GM18502 (cell line): ENCODE measurements at regions not wholly inside any gene's neighbourhood (a gene's known extent, or its start where the extent isn't known, plus 50 kb on each side); places are given as distances from the start of the nearest gene placed in this dataset.

Experiments
- ATAC-seq: cut with Tn5 transposase; IDR thresholded peaks from one replicate; pipeline ENCODE4 v1.9.1; 2021; ENCODE audit warnings: mild to moderate bottlenecking; ENCODE audit not compliant: unreplicated experiment, poor library complexity

DNA sequence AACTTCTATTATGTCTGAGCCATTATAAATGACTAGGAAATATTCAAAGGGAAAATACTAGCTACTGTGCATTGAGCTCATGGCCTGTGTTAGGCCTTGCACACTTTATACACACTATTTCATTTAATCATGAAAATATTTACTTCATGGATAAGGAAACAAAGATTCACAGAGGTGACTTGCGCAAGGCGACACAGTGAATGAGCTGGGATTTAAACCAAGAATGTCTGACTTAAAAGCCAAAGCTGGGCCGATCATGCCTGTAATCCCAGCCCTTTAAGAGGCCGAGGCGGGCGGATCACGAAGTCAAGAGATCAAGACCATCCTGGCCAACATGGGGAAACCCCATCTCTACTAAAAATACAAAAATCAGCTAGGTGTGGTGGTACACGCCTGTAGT is 231.5 kb downstream of the MIAT start:
- ATAC-seq, result no peak

DNA sequence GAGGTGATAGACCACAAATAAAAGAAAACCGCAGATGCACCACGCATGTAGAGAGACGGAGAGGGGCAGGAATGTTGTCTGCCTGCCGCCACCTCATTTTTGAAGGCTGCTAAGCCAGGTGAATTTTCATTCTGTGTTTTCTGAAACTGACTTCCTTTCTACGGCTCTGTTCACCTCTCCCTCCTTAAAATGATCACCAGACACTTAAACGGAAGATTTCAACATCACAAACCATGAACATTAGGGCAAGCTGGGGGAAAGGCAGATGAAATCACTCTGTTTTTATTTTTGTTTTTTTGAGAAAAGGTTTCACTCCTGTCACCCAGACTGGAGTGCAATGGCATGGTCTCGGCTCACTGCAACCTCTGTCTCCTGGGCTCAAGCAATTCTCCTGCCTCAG is 232.4 kb downstream of the MIAT start:
- no peak for ATAC-seq

- no peak for ATAC-seq
Observed at GRCh38 chr22:26890870-26891269, 233.5 kb downstream of the MIAT start.

- no peak for ATAC-seq
Observed at GRCh38 chr22:26891429-26891828, 234.0 kb downstream of the MIAT start.

- ATAC-seq, result no peak
Observed at GRCh38 chr22:26892166-26893041, 235.0 kb downstream of the MIAT start.

- no peak for ATAC-seq
Observed at GRCh38 chr22:26893173-26894110, 236.1 kb downstream of the MIAT start.

DNA sequence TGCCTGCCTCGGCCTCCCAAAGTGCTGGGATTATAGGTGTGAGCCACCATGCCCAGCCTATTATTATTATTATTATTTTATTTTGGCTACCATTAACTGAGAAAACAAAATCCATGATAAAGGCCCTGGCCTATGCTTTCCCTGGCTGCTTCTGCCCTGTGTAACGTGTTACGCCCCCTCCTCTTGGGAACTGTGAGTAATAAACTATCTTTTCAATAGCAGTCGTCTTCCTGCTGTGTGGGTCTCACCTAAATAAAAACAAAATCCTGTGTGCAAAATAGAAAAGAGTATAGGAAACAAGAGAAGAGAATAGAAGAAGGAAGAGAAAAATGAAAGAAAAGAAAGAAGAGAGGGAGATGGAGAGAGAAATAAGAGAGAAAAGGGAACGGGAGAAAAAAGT is 237.0 kb downstream of the MIAT start:
- no peak for ATAC-seq

DNA sequence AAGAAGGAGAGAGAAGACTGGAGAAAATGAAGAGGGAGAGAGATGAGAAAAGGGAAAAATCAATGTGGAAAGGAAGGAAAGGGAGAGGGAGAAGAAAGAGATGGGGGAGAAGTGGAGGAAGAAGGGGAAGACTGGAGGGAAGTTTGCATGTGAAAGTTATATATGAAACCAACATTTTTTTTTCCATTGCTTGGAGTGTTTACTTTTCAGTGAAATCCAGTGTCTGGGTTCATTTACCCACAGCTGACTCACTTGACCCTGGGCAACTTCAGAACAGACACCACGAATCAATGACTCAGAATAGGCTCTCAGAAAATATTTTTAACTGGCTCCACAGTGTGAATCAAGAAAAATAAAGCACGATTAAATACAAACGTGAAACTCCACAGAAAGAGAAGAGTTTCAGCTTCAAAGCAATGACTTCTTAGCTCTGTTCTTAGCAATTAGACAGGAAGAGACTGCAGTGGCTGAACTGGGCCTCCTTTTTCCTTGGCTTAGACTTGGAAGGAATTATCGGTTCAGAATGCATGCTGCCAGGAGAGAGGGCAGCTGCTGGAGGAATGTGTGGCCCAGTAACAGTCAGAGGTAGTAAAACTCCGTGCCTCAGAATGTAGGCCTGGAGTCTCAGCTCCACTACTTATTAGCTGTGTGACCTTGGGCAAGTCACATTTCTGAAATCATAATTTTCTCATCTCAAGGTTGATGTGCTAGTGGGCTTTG is 237.5 kb downstream of the MIAT start:
- ATAC-seq, result no peak

DNA sequence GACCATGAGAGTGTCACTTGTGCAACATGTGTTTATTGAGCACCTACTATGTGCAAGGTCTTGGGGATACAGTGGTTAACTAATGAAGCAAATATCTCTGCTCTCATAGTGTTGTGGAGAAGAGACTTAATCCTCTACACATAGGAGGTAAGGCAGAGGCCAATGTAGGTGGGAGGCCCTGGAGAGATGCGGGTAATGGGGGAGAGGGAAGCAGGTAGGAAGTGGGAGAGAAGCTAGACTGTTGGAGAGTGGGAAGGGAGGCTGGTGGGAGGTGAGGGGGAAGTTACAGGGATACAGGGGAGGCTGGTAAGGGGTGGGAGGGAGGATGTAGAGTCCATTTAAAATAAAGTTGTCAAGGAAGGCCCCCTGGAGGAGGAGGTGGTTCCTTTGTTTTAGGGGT is 240.0 kb downstream of the MIAT start:
- ATAC-seq, result no peak

DNA sequence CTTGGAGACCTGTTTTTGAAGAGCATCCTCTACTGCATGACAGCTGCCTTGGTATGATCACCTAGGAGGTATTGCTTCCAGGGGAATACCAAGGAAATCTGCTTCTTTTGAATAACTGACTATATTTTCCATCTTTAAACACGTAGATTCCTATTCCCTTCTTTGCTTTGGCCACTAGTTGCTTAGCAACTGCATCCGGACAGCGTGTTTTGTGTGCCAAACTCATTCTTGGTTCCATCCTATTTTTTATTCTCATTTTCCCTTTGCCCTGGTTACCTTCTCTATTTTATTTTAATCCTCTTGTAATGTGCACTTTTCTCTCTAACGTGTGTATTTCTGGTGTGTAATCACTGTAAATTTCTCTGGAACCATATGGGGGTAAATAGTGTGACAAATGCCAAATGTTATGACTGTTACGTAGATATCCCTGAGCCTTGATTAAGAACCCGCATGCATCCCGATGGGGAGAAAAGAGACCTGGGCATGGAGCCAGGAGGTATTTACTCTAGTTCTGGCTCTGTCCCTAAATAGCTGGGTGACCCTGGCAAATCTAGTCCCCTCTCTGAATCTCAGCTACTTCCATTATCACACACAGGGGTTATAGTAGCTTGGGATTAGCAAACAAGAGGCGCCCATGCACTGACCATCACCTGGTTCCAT is 241.7 kb downstream of the MIAT start:
- ATAC-seq, result no peak

DNA sequence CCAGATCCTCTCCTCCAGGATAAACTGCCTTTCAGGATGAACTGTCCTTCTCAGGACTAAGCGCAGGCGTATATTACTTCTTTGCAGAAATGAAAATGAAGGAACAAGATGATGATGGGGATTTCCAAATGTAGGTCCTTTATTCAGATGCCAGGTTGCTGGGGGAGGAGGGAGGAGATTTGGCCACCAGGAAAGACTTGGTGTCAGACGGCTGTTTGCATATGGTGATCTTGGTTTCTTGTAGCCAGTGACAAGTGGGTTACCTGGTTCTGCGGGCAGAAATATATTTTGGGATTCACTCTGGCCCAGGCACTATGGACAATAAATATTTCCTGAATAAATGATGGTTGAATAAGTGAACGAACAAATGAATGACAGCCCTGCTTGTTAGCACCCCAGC is 243.4 kb downstream of the MIAT start:
- no peak for ATAC-seq

DNA sequence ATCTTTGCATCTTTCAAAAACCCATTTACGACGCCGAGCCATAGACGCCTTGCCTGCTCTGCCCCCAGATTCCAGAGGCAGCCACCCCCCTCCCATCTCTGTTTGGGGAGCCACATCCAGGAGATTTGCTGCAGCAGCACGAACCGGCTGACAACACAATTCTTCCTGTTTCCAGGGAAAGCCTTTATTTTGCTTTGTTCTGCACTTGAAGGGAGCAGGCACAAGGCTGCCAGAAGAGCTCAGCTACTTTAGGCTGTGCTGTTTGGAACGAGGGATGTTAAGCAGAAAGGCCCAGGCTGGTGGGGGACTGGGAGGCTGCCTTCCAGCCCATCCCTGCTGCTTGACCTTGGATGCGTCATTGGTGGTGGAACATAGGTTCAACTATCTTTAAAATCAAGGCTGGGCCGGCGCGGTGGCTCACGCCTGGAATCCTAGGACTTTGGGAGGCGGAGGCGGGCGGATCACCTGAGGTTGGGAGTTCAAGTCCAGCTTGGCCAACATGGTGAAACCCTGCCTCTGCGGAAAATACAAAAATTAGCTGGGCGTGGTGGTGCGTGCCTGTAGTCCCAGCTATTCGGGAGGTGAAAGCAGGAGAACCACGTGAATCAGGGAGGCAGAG is 243.9 kb downstream of the MIAT start:
- no peak for ATAC-seq

DNA sequence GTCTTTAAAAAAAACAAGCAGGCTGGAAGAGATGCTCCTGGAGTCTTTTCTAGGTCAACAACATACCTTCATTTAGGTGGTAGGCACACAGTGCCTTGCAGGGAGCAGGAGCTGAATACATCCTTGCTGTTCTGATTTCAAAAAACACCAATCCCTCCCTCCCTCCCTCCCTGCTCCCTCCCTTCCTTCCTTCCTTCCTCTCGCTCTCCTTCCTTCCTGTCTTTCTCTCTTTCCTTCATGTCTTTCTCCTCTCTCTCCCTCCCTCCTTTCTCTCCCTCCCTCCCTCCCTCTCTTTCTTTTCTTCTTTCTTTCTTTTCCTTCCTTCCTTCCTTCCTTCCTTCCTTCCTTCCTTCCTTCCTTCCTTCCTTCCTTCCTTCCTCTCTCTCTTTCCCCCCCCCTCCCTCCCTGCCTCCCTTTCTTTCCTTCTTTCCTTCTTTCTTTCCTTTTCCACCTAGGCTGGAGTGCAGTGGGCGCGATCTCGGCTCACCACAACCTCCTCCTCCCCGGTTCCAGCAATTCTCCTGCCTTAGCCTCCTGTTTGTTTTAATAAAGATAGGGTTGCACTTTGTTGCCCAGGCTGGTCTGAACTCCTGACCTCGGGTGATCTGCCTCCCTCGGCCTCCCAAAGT is 245.1 kb downstream of the MIAT start:
- ATAC-seq, result no peak

DNA sequence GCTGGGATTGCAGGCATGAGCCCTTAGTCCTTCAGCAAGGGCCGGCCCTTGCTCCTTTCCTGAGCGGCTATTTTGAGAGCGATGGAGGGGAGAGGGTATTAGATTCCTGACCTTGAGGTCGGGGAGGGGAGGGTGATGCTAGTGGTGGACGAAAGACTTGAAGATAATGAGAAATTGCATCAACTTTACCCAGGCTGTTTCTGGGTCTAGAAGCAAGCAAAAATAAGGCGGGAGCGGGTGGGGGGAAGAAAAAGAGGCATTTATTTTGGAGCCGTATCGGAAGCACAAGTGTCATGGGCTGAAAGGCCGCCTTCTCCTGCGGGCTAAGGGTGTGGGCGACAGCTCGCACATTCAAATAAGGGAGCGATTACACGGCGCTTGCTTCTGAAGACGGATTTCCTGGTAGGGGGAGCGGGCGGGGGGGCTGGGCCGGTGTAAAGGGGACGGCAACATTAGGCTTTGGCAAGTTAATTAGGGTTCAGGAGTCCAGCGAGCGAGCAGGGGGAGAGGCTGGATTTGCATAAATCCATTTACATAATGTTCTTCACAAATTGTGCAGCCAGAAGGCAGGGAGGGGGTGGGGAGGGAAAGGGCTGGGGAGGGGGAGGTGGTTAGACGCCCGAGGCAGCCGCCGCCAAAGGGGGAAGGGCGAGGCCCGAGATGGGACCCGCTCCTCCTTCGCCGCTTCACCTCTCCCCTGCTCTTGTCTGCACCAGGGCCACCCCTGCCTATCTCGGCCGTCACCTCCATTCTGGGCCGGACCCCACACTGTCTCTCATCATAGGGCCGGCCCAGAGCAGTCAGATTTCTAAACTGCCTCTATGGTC is 245.9 kb downstream of the MIAT start:
- no peak for ATAC-seq

GRCh38 chr22:26904483-26904882 is 247.1 kb downstream of the MIAT start:
- no peak for ATAC-seq

DNA sequence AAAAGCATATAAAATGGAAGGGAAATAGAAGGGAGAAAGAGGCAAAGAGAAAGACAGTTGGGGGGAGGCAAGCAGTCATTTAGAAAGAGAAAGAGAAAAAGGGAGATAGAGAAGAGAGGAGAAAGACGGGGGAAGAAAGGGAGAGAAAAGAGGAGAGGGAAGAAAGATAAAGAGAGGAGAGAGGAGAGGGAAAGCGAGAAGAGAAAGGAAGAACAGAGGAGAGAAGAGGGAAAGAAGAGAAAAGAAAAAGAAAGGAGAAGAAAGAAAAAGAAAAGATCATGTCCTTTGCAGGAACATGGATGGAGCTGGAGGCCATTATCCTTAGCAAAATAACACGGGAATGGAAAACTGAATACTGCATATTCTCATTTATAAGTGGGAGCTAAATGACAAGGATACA is 247.7 kb downstream of the MIAT start:
- ATAC-seq, result no peak

GRCh38 chr22:26905640-26906039 is 248.3 kb downstream of the MIAT start:
- ATAC-seq, result no peak

- no peak for ATAC-seq
Observed at GRCh38 chr22:26906464-26906863, 249.1 kb downstream of the MIAT start.
